Memory B cell (primary cell): ENCODE measurements at regions not wholly inside any gene's neighbourhood (a gene's known extent, or its start where the extent isn't known, plus 50 kb on each side); places are given as distances from the start of the nearest gene placed in this dataset.

Source experiments
- ATAC-seq: fragments of 150-1000 bp; cut with Tn5 transposase; 2 replicates; pipeline ENCODE4 v1.10.0; 2021; ENCODE audit warnings: low read depth, mild to moderate bottlenecking, moderate library complexity
- DNase-seq, 2 donors: peaks; one replicate each; pipeline ENCODE4 v3.0.0; 2022; ENCODE audit warnings: low spot score in 2 of 2
- H3K27ac Mint-ChIP-seq: one replicate; pipeline ENCODE4 v1.8.0; 2022; ENCODE audit warnings: mild to moderate bottlenecking, moderate library complexity, mixed read lengths
- H3K27me3 Mint-ChIP-seq: one replicate; pipeline ENCODE4 v1.8.0; 2022; ENCODE audit warnings: mixed read lengths
- H3K36me3 Mint-ChIP-seq: one replicate; pipeline ENCODE4 v1.8.0; 2022; ENCODE audit warnings: mild to moderate bottlenecking, mixed read lengths
- H3K4me1 Mint-ChIP-seq: one replicate; pipeline ENCODE4 v1.8.0; 2022; ENCODE audit warnings: mixed read lengths
- H3K4me3 Mint-ChIP-seq: one replicate; pipeline ENCODE4 v1.8.0; 2022; ENCODE audit warnings: mild to moderate bottlenecking, moderate library complexity, mixed read lengths
- H3K9me3 Mint-ChIP-seq: one replicate; pipeline ENCODE4 v1.8.0; 2022; ENCODE audit warnings: mixed read lengths

GRCh38 chr9:118165451-118165850 is 461.2 kb downstream of the TLR4 start:
- Mint-ChIP-seq H3K27ac (no peak overlapping the region), H3K9me3 (no peaks in the 10 kb centered on the region), H3K4me3 (no peak overlapping the region)

GRCh38 chr9:118170032-118170955 is 466.1 kb downstream of the TLR4 start:
- Mint-ChIP-seq H3K36me3 (no peaks in the 10 kb centered on the region), H3K27me3 (peaks cover 6% of the 10 kb centered on the region), H3K9me3 (no peaks in the 10 kb centered on the region), H3K4me1 (no peaks in the 10 kb centered on the region), H3K4me3 (no peak overlapping the region), H3K27ac (no peak overlapping the region)
- no peak for DNase-seq
- ATAC-seq, result no peak

More at GRCh38 chr9:118165451-118165850, 461.2 kb downstream of the TLR4 start:
- ATAC-seq, result no peak
- Mint-ChIP-seq H3K4me1 (no peaks in the 10 kb centered on the region), H3K36me3 (no peaks in the 10 kb centered on the region), H3K27me3 (peaks cover 10% of the 10 kb centered on the region)
- DNase-seq, result no peak

- DNase-seq (no peak), ATAC-seq (no peak)
- H3K36me3 Mint-ChIP-seq, result no peaks in the 10 kb centered on the region
- no peaks in the 10 kb centered on the region for H3K4me1 Mint-ChIP-seq
- peaks cover 1% of the 10 kb centered on the region for H3K9me3 Mint-ChIP-seq
- no peak overlapping the region for H3K27ac Mint-ChIP-seq
- no peak overlapping the region for H3K4me3 Mint-ChIP-seq
- peaks cover 7% of the 10 kb centered on the region for H3K27me3 Mint-ChIP-seq
Measured at GRCh38 chr9:118177241-118177640, 473.0 kb downstream of the TLR4 start.

- no peaks in the 10 kb centered on the region for H3K36me3 Mint-ChIP-seq
- no peak for DNase-seq
- H3K4me1 Mint-ChIP-seq, result no peaks in the 10 kb centered on the region
- peaks cover 1% of the 10 kb centered on the region for H3K9me3 Mint-ChIP-seq
- H3K4me3 Mint-ChIP-seq, result no peak overlapping the region
- ATAC-seq, result no peak
- no peak overlapping the region for H3K27ac Mint-ChIP-seq
- peaks cover 4% of the 10 kb centered on the region for H3K27me3 Mint-ChIP-seq
Measured at GRCh38 chr9:118183576-118183975, 479.4 kb downstream of the TLR4 start.

GRCh38 chr9:118187408-118187807 is 483.2 kb downstream of the TLR4 start:
- no peak for ATAC-seq
- H3K4me1 Mint-ChIP-seq, result no peaks in the 10 kb centered on the region
- no peak overlapping the region for H3K4me3 Mint-ChIP-seq
- DNase-seq, result no peak
- no peaks in the 10 kb centered on the region for H3K36me3 Mint-ChIP-seq
- H3K27ac Mint-ChIP-seq, result no peak overlapping the region
- peaks cover 1% of the 10 kb centered on the region for H3K9me3 Mint-ChIP-seq
- H3K27me3 Mint-ChIP-seq, result peaks cover 1% of the 10 kb centered on the region

- H3K4me1 Mint-ChIP-seq, result no peaks in the 10 kb centered on the region
- H3K4me3 Mint-ChIP-seq, result no peak overlapping the region
- no peak for ATAC-seq
- no peaks in the 10 kb centered on the region for H3K36me3 Mint-ChIP-seq
- peaks cover 1% of the 10 kb centered on the region for H3K27me3 Mint-ChIP-seq
- no peak for DNase-seq
- no peak overlapping the region for H3K27ac Mint-ChIP-seq
- peaks cover 1% of the 10 kb centered on the region for H3K9me3 Mint-ChIP-seq
Measured at GRCh38 chr9:118189615-118190014, 485.4 kb downstream of the TLR4 start.

- Mint-ChIP-seq H3K9me3 (peaks cover 8% of the 10 kb centered on the region), H3K27me3 (peaks cover 1% of the 10 kb centered on the region), H3K4me1 (no peaks in the 10 kb centered on the region), H3K36me3 (no peaks in the 10 kb centered on the region), H3K27ac (no peak overlapping the region), H3K4me3 (no peak overlapping the region)
- no peak for ATAC-seq
- no peak for DNase-seq
Measured at GRCh38 chr9:118192807-118193206, 488.6 kb downstream of the TLR4 start.

- no peaks in the 10 kb centered on the region for H3K4me1 Mint-ChIP-seq
- peaks cover 2% of the 10 kb centered on the region for H3K27me3 Mint-ChIP-seq
- no peaks in the 10 kb centered on the region for H3K36me3 Mint-ChIP-seq
- H3K4me3 Mint-ChIP-seq, result no peak overlapping the region
- ATAC-seq, result no peak
- H3K27ac Mint-ChIP-seq, result no peak overlapping the region
- peaks cover 4% of the 10 kb centered on the region for H3K9me3 Mint-ChIP-seq
- no peak for DNase-seq
Measured at GRCh38 chr9:118209343-118209742, 505.1 kb downstream of the TLR4 start.

- Mint-ChIP-seq H3K9me3 (no peaks in the 10 kb centered on the region), H3K36me3 (no peaks in the 10 kb centered on the region), H3K27ac (no peak overlapping the region), H3K4me3 (no peak overlapping the region), H3K4me1 (no peaks in the 10 kb centered on the region), H3K27me3 (peaks cover 2% of the 10 kb centered on the region)
- no peak for DNase-seq
- ATAC-seq, result no peak
Measured at GRCh38 chr9:118215549-118215948, 511.3 kb downstream of the TLR4 start.

GRCh38 chr9:118222375-118222774 is 518.2 kb downstream of the TLR4 start:
- DNase-seq (no peak), ATAC-seq (no peak)
- Mint-ChIP-seq H3K27me3 (peaks cover 2% of the 10 kb centered on the region), H3K4me1 (no peaks in the 10 kb centered on the region), H3K9me3 (no peaks in the 10 kb centered on the region), H3K27ac (no peak overlapping the region), H3K4me3 (no peak overlapping the region), H3K36me3 (no peaks in the 10 kb centered on the region)

GRCh38 chr9:118223111-118223510 is 518.9 kb downstream of the TLR4 start:
- H3K4me1 Mint-ChIP-seq, result no peaks in the 10 kb centered on the region
- no peak overlapping the region for H3K27ac Mint-ChIP-seq
- DNase-seq (no peak), ATAC-seq (no peak)
- H3K9me3 Mint-ChIP-seq, result no peaks in the 10 kb centered on the region
- H3K4me3 Mint-ChIP-seq, result no peak overlapping the region
- H3K36me3 Mint-ChIP-seq, result no peaks in the 10 kb centered on the region
- H3K27me3 Mint-ChIP-seq, result peaks cover 2% of the 10 kb centered on the region

- no peaks in the 10 kb centered on the region for H3K9me3 Mint-ChIP-seq
- no peaks in the 10 kb centered on the region for H3K36me3 Mint-ChIP-seq
- no peak for DNase-seq
- no peak overlapping the region for H3K27ac Mint-ChIP-seq
- peaks cover 3% of the 10 kb centered on the region for H3K27me3 Mint-ChIP-seq
- H3K4me3 Mint-ChIP-seq, result no peak overlapping the region
- no peaks in the 10 kb centered on the region for H3K4me1 Mint-ChIP-seq
- ATAC-seq, result no peak
Measured at GRCh38 chr9:118230329-118230728, 526.1 kb downstream of the TLR4 start.

GRCh38 chr9:118236625-118237024 is 532.4 kb downstream of the TLR4 start:
- peaks cover 3% of the 10 kb centered on the region for H3K27me3 Mint-ChIP-seq
- DNase-seq (no peak), ATAC-seq (no peak)
- no peaks in the 10 kb centered on the region for H3K4me1 Mint-ChIP-seq
- H3K9me3 Mint-ChIP-seq, result peaks cover 5% of the 10 kb centered on the region
- H3K36me3 Mint-ChIP-seq, result no peaks in the 10 kb centered on the region
- no peak overlapping the region for H3K4me3 Mint-ChIP-seq
- no peak overlapping the region for H3K27ac Mint-ChIP-seq

- no peaks in the 10 kb centered on the region for H3K36me3 Mint-ChIP-seq
- no peak for ATAC-seq
Measured at GRCh38 chr9:118238139-118238538, 533.9 kb downstream of the TLR4 start.

GRCh38 chr9:118252027-118252426 is 547.8 kb downstream of the TLR4 start:
- Mint-ChIP-seq H3K4me1 (no peaks in the 10 kb centered on the region), H3K27ac (no peak overlapping the region), H3K9me3 (peaks cover 5% of the 10 kb centered on the region), H3K4me3 (no peak overlapping the region), H3K27me3 (peaks cover 6% of the 10 kb centered on the region), H3K36me3 (no peaks in the 10 kb centered on the region)
- ATAC-seq, result no peak
- no peak for DNase-seq

More at GRCh38 chr9:118238139-118238538, 533.9 kb downstream of the TLR4 start:
- H3K9me3 Mint-ChIP-seq, result peaks cover 5% of the 10 kb centered on the region
- no peak overlapping the region for H3K4me3 Mint-ChIP-seq
- no peaks in the 10 kb centered on the region for H3K4me1 Mint-ChIP-seq
- H3K27ac Mint-ChIP-seq, result no peak overlapping the region
- no peak for DNase-seq
- H3K27me3 Mint-ChIP-seq, result no peaks in the 10 kb centered on the region
